Testis (tissue), 2 donors: ENCODE measurements at regions not wholly inside any gene's neighbourhood (a gene's known extent, or its start where the extent isn't known, plus 50 kb on each side); places are given as distances from the start of the nearest gene placed in this dataset.

Experiments
- CTCF ChIP-seq, 3 experiments: fragments of 450-650 bp in 2 of 3; fragments of 200-600 bp in 1 of 3; sonication (generic) in 1 of 3; IDR thresholded peaks; one replicate each; pipeline ENCODE4 v1.5.1; 2016 to 2019; ENCODE audit warnings: antibody characterized with exemption in 3 of 3, mild to moderate bottlenecking in 2 of 3, moderate library complexity in 1 of 3
- POLR2A ChIP-seq: fragments of 450-650 bp; IDR thresholded peaks from one replicate; pipeline ENCODE4 v1.6.1; 2017; ENCODE audit warnings: antibody characterized with exemption, mild to moderate bottlenecking, moderate library complexity

- TF ChIP-seq CTCF (IDR thresholded peaks at IDR 0.05), result no peak
- TF ChIP-seq POLR2A, result no peak
These were observed 420.5 kb downstream of the TCERG1L start for GRCh38 chr10:130891066-130891465.
